ENCODE measurements at regions not wholly inside any gene's neighbourhood (a gene's known extent, or its start where the extent isn't known, plus 50 kb on each side); places are given as distances from the start of the nearest gene placed in this dataset.

- no peak for TF ChIP-seq TOE1 (IDR thresholded peaks at IDR 0.05; ENCODE audit: borderline replicate concordance)
- no peak for TF ChIP-seq TOE1 (CRISPR knock-in tag; IDR thresholded peaks at IDR 0.05; ENCODE audit: borderline replicate concordance, low read depth)
- TF ChIP-seq HINFP (tag; conservative IDR thresholded peaks at IDR 0.05; ENCODE audit: low read depth): no peak
- TF ChIP-seq ZC3H8 (IDR thresholded peaks at IDR 0.05): no peak
- no peak for TF ChIP-seq ZNF140 (CRISPR knock-in tag; IDR thresholded peaks at IDR 0.05)
- TF ChIP-seq ZNF175 (CRISPR knock-in tag; IDR thresholded peaks at IDR 0.05; ENCODE audit: low read depth): no peak
- peak; percentile 80 for TF ChIP-seq SOX6 (IDR thresholded peaks at IDR 0.05)
- TF ChIP-seq ZNF318 (IDR thresholded peaks at IDR 0.05; ENCODE audit: borderline replicate concordance in 1 of 2, low read depth in 1 of 2): no peak
- no peak for TF ChIP-seq BRD9 (IDR thresholded peaks at IDR 0.05; ENCODE audit: low read depth, partially characterized antibody)
- TF ChIP-seq MLLT1 (IDR thresholded peaks at IDR 0.05): no peak
Observed at GRCh38 chr2:144151405-144151804, 368.5 kb downstream of the ZEB2 start (continued).
